Esophagus muscularis mucosa (tissue), 4 donors: ENCODE measurements at regions not wholly inside any gene's neighbourhood (a gene's known extent, or its start where the extent isn't known, plus 50 kb on each side); places are given as distances from the start of the nearest gene placed in this dataset.

Experiments used
- EP300 ChIP-seq: sonication (generic); formaldehyde crosslinking; IDR thresholded peaks from one replicate; pipeline ENCODE4 v1.6.1; 2017; ENCODE audit warnings: antibody characterized with exemption
- POLR2A ChIP-seq: fragments of 450-650 bp; IDR thresholded peaks from one replicate; pipeline ENCODE4 v1.6.1; 2017; ENCODE audit warnings: antibody characterized with exemption, moderate library complexity, mild to moderate bottlenecking, low read depth
- POLR2AphosphoS5 ChIP-seq, 2 donors: sonication (generic); formaldehyde crosslinking; IDR thresholded peaks; one replicate each; pipeline ENCODE4 v1.6.1; 2017; ENCODE audit warnings: antibody characterized with exemption in 2 of 2
- TF ChIP-seq, protein P1 (sequence below), 3 experiments: fragments of 200-600 bp in 2 of 3; fragments of 450-650 bp in 1 of 3; sonication (generic) in 2 of 3; IDR thresholded peaks; one replicate each; pipeline ENCODE4 v1.5.1; 2017 to 2019; ENCODE audit warnings: antibody characterized with exemption in 3 of 3, mild to moderate bottlenecking in 2 of 3, moderate library complexity in 1 of 3

DNA sequence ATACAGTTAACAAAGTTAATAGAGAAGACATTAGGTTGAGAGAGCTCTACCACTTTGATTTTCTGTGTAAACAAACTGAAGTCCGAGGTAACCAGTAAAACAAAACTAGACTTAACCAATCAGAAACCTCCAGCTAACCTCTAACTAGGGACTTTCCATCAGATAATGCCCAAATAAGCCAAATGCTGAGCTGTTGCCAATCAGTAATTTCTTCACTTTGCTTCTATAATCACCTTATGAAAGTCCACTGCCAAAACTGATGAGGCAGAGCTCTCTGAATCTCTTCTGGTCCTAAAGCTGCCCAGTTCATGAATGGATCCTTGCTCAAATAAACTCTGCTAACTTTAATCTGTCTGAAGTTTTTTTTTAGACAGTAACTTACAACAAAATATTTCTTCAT, 448.0 kb upstream of the NECTIN3 start:
- TF ChIP-seq POLR2AphosphoS5 (IDR thresholded peaks at IDR 0.05) (no peak), POLR2A (no peak), EP300 (no peak)
- TF ChIP-seq, protein P1, sequence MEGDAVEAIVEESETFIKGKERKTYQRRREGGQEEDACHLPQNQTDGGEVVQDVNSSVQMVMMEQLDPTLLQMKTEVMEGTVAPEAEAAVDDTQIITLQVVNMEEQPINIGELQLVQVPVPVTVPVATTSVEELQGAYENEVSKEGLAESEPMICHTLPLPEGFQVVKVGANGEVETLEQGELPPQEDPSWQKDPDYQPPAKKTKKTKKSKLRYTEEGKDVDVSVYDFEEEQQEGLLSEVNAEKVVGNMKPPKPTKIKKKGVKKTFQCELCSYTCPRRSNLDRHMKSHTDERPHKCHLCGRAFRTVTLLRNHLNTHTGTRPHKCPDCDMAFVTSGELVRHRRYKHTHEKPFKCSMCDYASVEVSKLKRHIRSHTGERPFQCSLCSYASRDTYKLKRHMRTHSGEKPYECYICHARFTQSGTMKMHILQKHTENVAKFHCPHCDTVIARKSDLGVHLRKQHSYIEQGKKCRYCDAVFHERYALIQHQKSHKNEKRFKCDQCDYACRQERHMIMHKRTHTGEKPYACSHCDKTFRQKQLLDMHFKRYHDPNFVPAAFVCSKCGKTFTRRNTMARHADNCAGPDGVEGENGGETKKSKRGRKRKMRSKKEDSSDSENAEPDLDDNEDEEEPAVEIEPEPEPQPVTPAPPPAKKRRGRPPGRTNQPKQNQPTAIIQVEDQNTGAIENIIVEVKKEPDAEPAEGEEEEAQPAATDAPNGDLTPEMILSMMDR (IDR thresholded peaks at IDR 0.05) = no peak
